Panc1 (cell line): ENCODE measurements at regions not wholly inside any gene's neighbourhood (a gene's known extent, or its start where the extent isn't known, plus 50 kb on each side); places are given as distances from the start of the nearest gene placed in this dataset.

Source experiments
- TCF7L2 ChIP-seq: IDR thresholded peaks from 2 replicates; pipeline ENCODE4 v1.6.1; 2011; ENCODE audit warnings: mild to moderate bottlenecking, low read depth, low read length, inconsistent platforms
- TF ChIP-seq, protein P1 (sequence below): fragments of 450-650 bp; IDR thresholded peaks from 2 replicates; pipeline ENCODE4 v1.5.1; 2017; ENCODE audit warnings: mild to moderate bottlenecking
- TF ChIP-seq, protein P2 (sequence below), 2 experiments: IDR thresholded peaks; 2 replicates each; pipeline ENCODE4 v1.6.1; 2011 to 2012; ENCODE audit warnings: low read depth in 2 of 2, control low read depth in 1 of 2, low read length in 1 of 2, mild to moderate bottlenecking in 1 of 2, moderate library complexity in 1 of 2; ENCODE audit not compliant: insufficient read depth in 1 of 2

DNA sequence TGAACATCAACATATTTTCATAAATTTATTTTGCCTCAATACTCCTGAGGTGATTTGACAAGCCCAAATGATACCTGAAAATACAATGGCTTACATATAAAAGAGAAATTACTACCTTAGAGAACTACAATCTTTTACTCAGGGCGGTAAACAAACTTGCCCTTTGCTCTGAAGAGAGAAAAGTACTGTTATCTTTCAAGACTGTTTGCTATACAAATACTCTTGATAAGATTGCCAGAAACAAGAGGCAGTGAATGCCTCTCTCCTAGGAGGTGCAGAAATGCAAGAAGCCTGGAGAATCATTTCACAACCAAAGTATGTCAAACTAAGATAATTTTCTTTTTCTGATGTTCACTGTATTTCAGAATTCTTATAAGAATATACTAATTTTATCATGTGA, 160.3 kb downstream of the ALX1 start:
- TF ChIP-seq, protein P1, sequence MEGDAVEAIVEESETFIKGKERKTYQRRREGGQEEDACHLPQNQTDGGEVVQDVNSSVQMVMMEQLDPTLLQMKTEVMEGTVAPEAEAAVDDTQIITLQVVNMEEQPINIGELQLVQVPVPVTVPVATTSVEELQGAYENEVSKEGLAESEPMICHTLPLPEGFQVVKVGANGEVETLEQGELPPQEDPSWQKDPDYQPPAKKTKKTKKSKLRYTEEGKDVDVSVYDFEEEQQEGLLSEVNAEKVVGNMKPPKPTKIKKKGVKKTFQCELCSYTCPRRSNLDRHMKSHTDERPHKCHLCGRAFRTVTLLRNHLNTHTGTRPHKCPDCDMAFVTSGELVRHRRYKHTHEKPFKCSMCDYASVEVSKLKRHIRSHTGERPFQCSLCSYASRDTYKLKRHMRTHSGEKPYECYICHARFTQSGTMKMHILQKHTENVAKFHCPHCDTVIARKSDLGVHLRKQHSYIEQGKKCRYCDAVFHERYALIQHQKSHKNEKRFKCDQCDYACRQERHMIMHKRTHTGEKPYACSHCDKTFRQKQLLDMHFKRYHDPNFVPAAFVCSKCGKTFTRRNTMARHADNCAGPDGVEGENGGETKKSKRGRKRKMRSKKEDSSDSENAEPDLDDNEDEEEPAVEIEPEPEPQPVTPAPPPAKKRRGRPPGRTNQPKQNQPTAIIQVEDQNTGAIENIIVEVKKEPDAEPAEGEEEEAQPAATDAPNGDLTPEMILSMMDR, result no peak
- no peak for TF ChIP-seq TCF7L2
- TF ChIP-seq, protein P2, sequence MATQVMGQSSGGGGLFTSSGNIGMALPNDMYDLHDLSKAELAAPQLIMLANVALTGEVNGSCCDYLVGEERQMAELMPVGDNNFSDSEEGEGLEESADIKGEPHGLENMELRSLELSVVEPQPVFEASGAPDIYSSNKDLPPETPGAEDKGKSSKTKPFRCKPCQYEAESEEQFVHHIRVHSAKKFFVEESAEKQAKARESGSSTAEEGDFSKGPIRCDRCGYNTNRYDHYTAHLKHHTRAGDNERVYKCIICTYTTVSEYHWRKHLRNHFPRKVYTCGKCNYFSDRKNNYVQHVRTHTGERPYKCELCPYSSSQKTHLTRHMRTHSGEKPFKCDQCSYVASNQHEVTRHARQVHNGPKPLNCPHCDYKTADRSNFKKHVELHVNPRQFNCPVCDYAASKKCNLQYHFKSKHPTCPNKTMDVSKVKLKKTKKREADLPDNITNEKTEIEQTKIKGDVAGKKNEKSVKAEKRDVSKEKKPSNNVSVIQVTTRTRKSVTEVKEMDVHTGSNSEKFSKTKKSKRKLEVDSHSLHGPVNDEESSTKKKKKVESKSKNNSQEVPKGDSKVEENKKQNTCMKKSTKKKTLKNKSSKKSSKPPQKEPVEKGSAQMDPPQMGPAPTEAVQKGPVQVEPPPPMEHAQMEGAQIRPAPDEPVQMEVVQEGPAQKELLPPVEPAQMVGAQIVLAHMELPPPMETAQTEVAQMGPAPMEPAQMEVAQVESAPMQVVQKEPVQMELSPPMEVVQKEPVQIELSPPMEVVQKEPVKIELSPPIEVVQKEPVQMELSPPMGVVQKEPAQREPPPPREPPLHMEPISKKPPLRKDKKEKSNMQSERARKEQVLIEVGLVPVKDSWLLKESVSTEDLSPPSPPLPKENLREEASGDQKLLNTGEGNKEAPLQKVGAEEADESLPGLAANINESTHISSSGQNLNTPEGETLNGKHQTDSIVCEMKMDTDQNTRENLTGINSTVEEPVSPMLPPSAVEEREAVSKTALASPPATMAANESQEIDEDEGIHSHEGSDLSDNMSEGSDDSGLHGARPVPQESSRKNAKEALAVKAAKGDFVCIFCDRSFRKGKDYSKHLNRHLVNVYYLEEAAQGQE (IDR thresholded peaks at IDR 0.05; ENCODE audit: insufficient read depth in 1 of 2, low read depth in 2 of 2, low read length in 1 of 2), result no peak
